Testis (tissue), 2 donors: ENCODE measurements at regions not wholly inside any gene's neighbourhood (a gene's known extent, or its start where the extent isn't known, plus 50 kb on each side); places are given as distances from the start of the nearest gene placed in this dataset.

Source experiments
- POLR2A ChIP-seq: fragments of 450-650 bp; IDR thresholded peaks from one replicate; pipeline ENCODE4 v1.6.1; 2017; ENCODE audit warnings: antibody characterized with exemption, mild to moderate bottlenecking, moderate library complexity
- TF ChIP-seq, protein P1 (sequence below), 3 experiments: fragments of 450-650 bp in 2 of 3; fragments of 200-600 bp in 1 of 3; sonication (generic) in 1 of 3; IDR thresholded peaks; one replicate each; pipeline ENCODE4 v1.5.1; 2016 to 2019; ENCODE audit warnings: antibody characterized with exemption in 3 of 3, mild to moderate bottlenecking in 2 of 3, moderate library complexity in 1 of 3

DNA sequence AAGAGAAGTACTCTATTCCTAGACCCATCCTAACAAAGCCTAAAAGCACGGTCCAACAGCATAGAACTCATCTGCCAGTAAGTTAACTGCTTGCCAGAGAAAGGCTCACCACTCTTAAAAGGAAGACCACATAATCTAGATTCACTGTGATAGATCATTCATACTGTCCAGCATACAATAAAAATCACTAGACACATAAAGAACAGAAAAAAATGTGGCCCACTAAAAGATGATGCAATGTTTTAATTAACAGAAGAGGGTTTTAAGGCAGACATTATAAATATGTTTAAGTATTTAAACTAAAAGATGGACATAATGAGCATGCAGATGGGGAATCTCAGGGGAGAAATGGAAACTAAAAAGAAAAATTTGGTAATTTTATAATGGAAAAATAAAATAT, 157.5 kb upstream of the CDH4 start:
- TF ChIP-seq, protein P1, sequence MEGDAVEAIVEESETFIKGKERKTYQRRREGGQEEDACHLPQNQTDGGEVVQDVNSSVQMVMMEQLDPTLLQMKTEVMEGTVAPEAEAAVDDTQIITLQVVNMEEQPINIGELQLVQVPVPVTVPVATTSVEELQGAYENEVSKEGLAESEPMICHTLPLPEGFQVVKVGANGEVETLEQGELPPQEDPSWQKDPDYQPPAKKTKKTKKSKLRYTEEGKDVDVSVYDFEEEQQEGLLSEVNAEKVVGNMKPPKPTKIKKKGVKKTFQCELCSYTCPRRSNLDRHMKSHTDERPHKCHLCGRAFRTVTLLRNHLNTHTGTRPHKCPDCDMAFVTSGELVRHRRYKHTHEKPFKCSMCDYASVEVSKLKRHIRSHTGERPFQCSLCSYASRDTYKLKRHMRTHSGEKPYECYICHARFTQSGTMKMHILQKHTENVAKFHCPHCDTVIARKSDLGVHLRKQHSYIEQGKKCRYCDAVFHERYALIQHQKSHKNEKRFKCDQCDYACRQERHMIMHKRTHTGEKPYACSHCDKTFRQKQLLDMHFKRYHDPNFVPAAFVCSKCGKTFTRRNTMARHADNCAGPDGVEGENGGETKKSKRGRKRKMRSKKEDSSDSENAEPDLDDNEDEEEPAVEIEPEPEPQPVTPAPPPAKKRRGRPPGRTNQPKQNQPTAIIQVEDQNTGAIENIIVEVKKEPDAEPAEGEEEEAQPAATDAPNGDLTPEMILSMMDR (IDR thresholded peaks at IDR 0.05): no peak
- TF ChIP-seq POLR2A: no peak
